Epithelial cell of proximal tubule (primary cell): ENCODE measurements at regions not wholly inside any gene's neighbourhood (a gene's known extent, or its start where the extent isn't known, plus 50 kb on each side); places are given as distances from the start of the nearest gene placed in this dataset.
"Not testable (repeated sequence)": the region's sequence is repeated elsewhere in the genome, so short reads cannot be mapped to it uniquely, and the experiment has no call there.

Source experiments
- DNase-seq: peaks from one replicate; pipeline ENCODE4 v3.0.0-alpha.2; 2011; ENCODE audit warnings: low read depth
- H3K4me3 ChIP-seq: 2 replicates; pipeline ENCODE4 v1.5.1; 2011; ENCODE audit warnings: low read depth, mild to moderate bottlenecking, low read length
- CTCF ChIP-seq: conservative IDR thresholded peaks from 2 replicates; pipeline ENCODE4 v1.5.1; 2012; ENCODE audit warnings: low read depth, mild to moderate bottlenecking, low read length

GRCh38 chr6:11410539-11411307 is 126.8 kb upstream of the TMEM170B start:
- TF ChIP-seq CTCF: no peak
- no peak overlapping the region for H3K4me3 ChIP-seq
- no peak for DNase-seq

GRCh38 chr6:11409371-11409770 is 128.2 kb upstream of the TMEM170B start:
- no peak overlapping the region for H3K4me3 ChIP-seq
- DNase-seq: no peak
- no peak for TF ChIP-seq CTCF

GRCh38 chr6:11407414-11407813 is 130.1 kb upstream of the TMEM170B start:
- no peak for TF ChIP-seq CTCF
- no peak for DNase-seq
- H3K4me3 ChIP-seq: no peak overlapping the region

- no peak for DNase-seq
- no peak for TF ChIP-seq CTCF
- no peak overlapping the region for H3K4me3 ChIP-seq
Measured at GRCh38 chr6:11404838-11405237, 132.7 kb upstream of the TMEM170B start.

- DNase-seq: no peak
- no peak overlapping the region for H3K4me3 ChIP-seq
- no peak for TF ChIP-seq CTCF
Measured at GRCh38 chr6:11404081-11404480, 133.5 kb upstream of the TMEM170B start.

GRCh38 chr6:11403035-11403601 is 134.4 kb upstream of the TMEM170B start:
- H3K4me3 ChIP-seq: no peak overlapping the region
- TF ChIP-seq CTCF: no peak
- no peak for DNase-seq

- DNase-seq, H3K4me3 ChIP-seq: not testable (repeated sequence)
Measured at GRCh38 chr6:11402581-11402980, 135.0 kb upstream of the TMEM170B start.

- not testable (repeated sequence) for H3K4me3 ChIP-seq, DNase-seq
Measured at GRCh38 chr6:11401954-11402353, 135.6 kb upstream of the TMEM170B start.
